HEK293 (cell line): ENCODE measurements at regions not wholly inside any gene's neighbourhood (a gene's known extent, or its start where the extent isn't known, plus 50 kb on each side); places are given as distances from the start of the nearest gene placed in this dataset.
A peak's percentile ranks its signal among the peaks of the same experiment; 100 is the strongest.

Source experiments
- CTCF ChIA-PET: fragments of 350-600 bp; formaldehyde crosslinking; extraction: SDS; loops from one replicate; lab custom pipeline; 2021; ENCODE audit warnings: antibody characterized with exemption; lab: Yijun Ruan, JAX
- POLR2A ChIA-PET: fragments of 300-600 bp; formaldehyde crosslinking; extraction: SDS; loops from one replicate; lab custom pipeline; 2020; ENCODE audit warnings: antibody characterized with exemption, inconsistent platforms; lab: Yijun Ruan, JAX
- H3K27ac ChIP-seq: fragments of 200-500 bp; sonication (Bioruptor generic); 2 replicates; pipeline ENCODE4 v1.5.1; 2014; ENCODE audit warnings: low read depth, low read length, control low read depth, inconsistent platforms; ENCODE audit errors: extremely low read depth
- H3K36me3 ChIP-seq, 2 experiments: fragments of 200-500 bp in 1 of 2; sonication (Bioruptor generic) in 1 of 2; 1 replicate in 1 of 2; 2 replicates in 1 of 2; pipeline ENCODE4 v1.5.1; 2014 to 2017; ENCODE audit warnings: inconsistent platforms in 2 of 2, low read length in 2 of 2; ENCODE audit not compliant: control insufficient read depth in 2 of 2, insufficient read depth in 1 of 2
- H3K4me1 ChIP-seq: fragments of 200-500 bp; sonication (Bioruptor generic); 2 replicates; pipeline ENCODE4 v1.5.1; 2014; ENCODE audit warnings: mild to moderate bottlenecking, low read length, inconsistent platforms; ENCODE audit not compliant: control insufficient read depth, insufficient read depth
- H3K4me3 ChIP-seq: 2 replicates; pipeline ENCODE4 v1.5.1; 2011; ENCODE audit warnings: low read depth, mild to moderate bottlenecking, control low read depth, low read length, moderate library complexity
- H3K9me3 ChIP-seq: fragments of 200-500 bp; sonication (Bioruptor generic); 2 replicates; pipeline ENCODE4 v1.5.1; 2014; ENCODE audit warnings: low read depth, low read length, inconsistent platforms; ENCODE audit not compliant: control insufficient read depth, insufficient read depth
- EGR2 ChIP-seq: fragments of 450-650 bp; formaldehyde crosslinking; IDR thresholded peaks from 2 replicates; pipeline ENCODE4 v1.5.1; 2016; ENCODE audit warnings: low read depth, missing biosample characterization, missing genetic modification characterization
- GLIS1 ChIP-seq: fragments of 450-650 bp; formaldehyde crosslinking; IDR thresholded peaks from 2 replicates; pipeline ENCODE4 v1.5.1; 2016; ENCODE audit warnings: missing biosample characterization, missing genetic modification characterization
- KLF17 ChIP-seq: fragments of 450-650 bp; formaldehyde crosslinking; IDR thresholded peaks from 2 replicates; pipeline ENCODE4 v1.5.1; 2016; ENCODE audit warnings: missing biosample characterization, missing genetic modification characterization
- SALL2 ChIP-seq: fragments of 450-650 bp; formaldehyde crosslinking; IDR thresholded peaks from 2 replicates; pipeline ENCODE4 v1.5.0; 2017; ENCODE audit warnings: missing biosample characterization, mild to moderate bottlenecking, missing genetic modification characterization, borderline replicate concordance
- SP7 ChIP-seq: fragments of 450-650 bp; formaldehyde crosslinking; IDR thresholded peaks from 2 replicates; pipeline ENCODE4 v1.5.1; 2016; ENCODE audit warnings: missing biosample characterization, missing genetic modification characterization
- ZBTB11 ChIP-seq: fragments of 450-650 bp; formaldehyde crosslinking; conservative IDR thresholded peaks from 2 replicates; pipeline ENCODE4 v1.5.1; 2016; ENCODE audit warnings: low read depth, missing biosample characterization, missing genetic modification characterization
- ZBTB6 ChIP-seq: fragments of 450-650 bp; formaldehyde crosslinking; IDR thresholded peaks from 2 replicates; pipeline ENCODE4 v1.5.1; 2017; ENCODE audit warnings: missing biosample characterization, missing genetic modification characterization
- ZFP37 ChIP-seq: fragments of 450-650 bp; formaldehyde crosslinking; IDR thresholded peaks from 2 replicates; pipeline ENCODE4 v1.5.1; 2016; ENCODE audit warnings: missing biosample characterization, missing genetic modification characterization
- ZFP41 ChIP-seq: fragments of 450-650 bp; formaldehyde crosslinking; IDR thresholded peaks from 2 replicates; pipeline ENCODE4 v1.5.1; 2016; ENCODE audit warnings: missing biosample characterization, missing genetic modification characterization, borderline replicate concordance
- ZNF157 ChIP-seq: fragments of 450-650 bp; formaldehyde crosslinking; IDR thresholded peaks from 2 replicates; pipeline ENCODE4 v1.5.1; 2016; ENCODE audit warnings: missing biosample characterization, missing genetic modification characterization
- ZNF302 ChIP-seq: fragments of 450-650 bp; formaldehyde crosslinking; IDR thresholded peaks from 2 replicates; pipeline ENCODE4 v1.5.1; 2016; ENCODE audit warnings: missing biosample characterization, missing genetic modification characterization, low read depth
- ZNF335 ChIP-seq: fragments of 450-650 bp; formaldehyde crosslinking; conservative IDR thresholded peaks from 2 replicates; pipeline ENCODE4 v1.5.1; 2016; ENCODE audit warnings: missing biosample characterization, missing genetic modification characterization
- ZNF513 ChIP-seq: fragments of 450-650 bp; IDR thresholded peaks from 2 replicates; pipeline ENCODE4 v1.5.1; 2018; ENCODE audit warnings: missing biosample characterization, missing genetic modification characterization
- ZNF639 ChIP-seq: fragments of 450-650 bp; formaldehyde crosslinking; IDR thresholded peaks from 2 replicates; pipeline ENCODE4 v1.5.1; 2016; ENCODE audit warnings: missing biosample characterization, missing genetic modification characterization
- ZNF645 ChIP-seq: fragments of 450-650 bp; formaldehyde crosslinking; IDR thresholded peaks from 2 replicates; pipeline ENCODE4; 2016; ENCODE audit warnings: missing biosample characterization, missing genetic modification characterization
- ZNF76 ChIP-seq: fragments of 450-650 bp; formaldehyde crosslinking; IDR thresholded peaks from 2 replicates; pipeline ENCODE4; 2016; ENCODE audit warnings: low read depth, missing biosample characterization, missing genetic modification characterization, borderline replicate concordance
- ZSCAN16 ChIP-seq: fragments of 450-650 bp; formaldehyde crosslinking; IDR thresholded peaks from 2 replicates; pipeline ENCODE4 v1.5.1; 2016; ENCODE audit warnings: missing biosample characterization, missing genetic modification characterization

- Histone ChIP-seq H3K4me3 (no peak overlapping the region), H3K36me3 (no peaks in the 10 kb centered on the region), H3K4me1 (no peaks in the 10 kb centered on the region), H3K9me3 (no peaks in the 10 kb centered on the region), H3K27ac (no peak overlapping the region)
- CTCF ChIA-PET: interaction anchor here (0.6 to 2.0 kb wide), 5 partner anchors 26 to 328 kb away, joined by 3 to 10 read pairs (median 3); no protein-coding TSS in a partner anchor
- POLR2A ChIA-PET: interaction anchor here (1.4 to 1.9 kb wide), 2 partner anchors 98 to 109 kb away, joined by 5 to 8 read pairs; partner anchors contain the start of genes ITGA1 and PELO
- TF ChIP-seq ZNF645 (tag by site-specific recombination) (no peak), GLIS1 (tag by site-specific recombination) (0 out of 2 replicates have a peak, but pooled peaks have one; percentile 11)
Measured at GRCh38 chr5:52690236-52690768, 97.4 kb upstream of the ITGA1 start.

GRCh38 chr5:52692039-52692438 lies 95.7 kb upstream of the ITGA1 start:
- ChIA-PET POLR2A (interaction anchor here (0.9 kb wide), 1 partner anchor 96 kb away, joined by 3 read pairs; the partner anchor contains the start of genes ITGA1 and PELO), CTCF (interaction anchor here (0.6 to 1.9 kb wide), 10 partner anchors 14 to 397 kb away, joined by 3 to 10 read pairs (median 4); no protein-coding TSS in a partner anchor)
- TF ChIP-seq ZFP37 (tag by site-specific recombination) (0 out of 2 replicates have a peak, but pooled peaks have one; percentile 24), ZNF639 (tag by site-specific recombination) (no peak)

GRCh38 chr5:52692606-52693005 lies 95.1 kb upstream of the ITGA1 start:
- Histone ChIP-seq H3K4me3 (no peak overlapping the region), H3K36me3 (no peaks in the 10 kb centered on the region), H3K4me1 (no peaks in the 10 kb centered on the region), H3K27ac (no peak overlapping the region), H3K9me3 (no peaks in the 10 kb centered on the region)
- ChIA-PET POLR2A (interaction anchor here (2.1 kb wide), 1 partner anchor 107 kb away, joined by 9 read pairs; no protein-coding TSS in a partner anchor), CTCF (interaction anchor here (0.6 to 1.9 kb wide), 20 partner anchors 12 to 472 kb away, joined by 3 to 13 read pairs (median 4); no protein-coding TSS in a partner anchor)
- no peak for TF ChIP-seq ZNF513 (tag by site-specific recombination)
- TF ChIP-seq ZBTB11: no peak
- no peak for TF ChIP-seq ZNF157 (tag by site-specific recombination)
- no peak for TF ChIP-seq ZSCAN16 (tag by site-specific recombination)
- TF ChIP-seq SALL2 (tag by site-specific recombination): no peak
- TF ChIP-seq SP7 (tag by site-specific recombination): no peak
- TF ChIP-seq ZNF76: no peak
- TF ChIP-seq ZNF335 (tag by site-specific recombination): no peak
- TF ChIP-seq ZFP41 (tag by site-specific recombination): no peak
- no peak for TF ChIP-seq ZNF302 (tag by site-specific recombination)
- no peak for TF ChIP-seq KLF17 (tag by site-specific recombination)
- no peak for TF ChIP-seq ZBTB6 (tag by site-specific recombination)
- no peak for TF ChIP-seq EGR2 (tag by site-specific recombination)

More at GRCh38 chr5:52692039-52692438, 95.7 kb upstream of the ITGA1 start:
- Histone ChIP-seq H3K9me3 (no peaks in the 10 kb centered on the region), H3K27ac (no peak overlapping the region), H3K4me3 (no peak overlapping the region), H3K4me1 (no peaks in the 10 kb centered on the region), H3K36me3 (no peaks in the 10 kb centered on the region)
